B cell (primary cell): ENCODE measurements at regions not wholly inside any gene's neighbourhood (a gene's known extent, or its start where the extent isn't known, plus 50 kb on each side); places are given as distances from the start of the nearest gene placed in this dataset.

Experiments used
- EZH2 ChIP-seq: IDR thresholded peaks from 2 replicates; pipeline ENCODE4 v1.6.1; 2012; ENCODE audit warnings: borderline replicate concordance, low read depth, mild to moderate bottlenecking, moderate library complexity, low read length; ENCODE audit not compliant: insufficient read depth, poor library complexity, severe bottlenecking
- TF ChIP-seq, protein P1 (sequence below): fragments of 200-600 bp; IDR thresholded peaks from one replicate; pipeline ENCODE4 v1.8.0; 2022; ENCODE audit warnings: antibody characterized with exemption, mild to moderate bottlenecking

DNA sequence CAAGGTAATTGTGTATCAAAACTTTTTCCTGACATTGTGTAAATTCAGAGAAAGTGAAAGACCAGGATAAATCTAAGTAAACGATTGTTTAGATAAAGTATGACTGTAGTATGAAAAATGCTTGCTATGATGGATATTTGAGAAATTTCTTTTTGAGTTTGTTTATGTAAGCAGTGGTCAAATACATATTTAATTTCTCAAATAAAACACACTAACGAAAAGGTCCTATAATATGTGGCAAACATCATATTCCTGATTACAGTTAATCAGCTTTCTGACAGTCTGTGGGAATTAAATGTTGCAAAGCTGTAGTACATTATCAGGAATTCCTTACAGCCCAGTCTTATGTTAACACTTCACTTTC, 636.9 kb downstream of the MMUT start:
- TF ChIP-seq EZH2 = no peak
- TF ChIP-seq, protein P1, sequence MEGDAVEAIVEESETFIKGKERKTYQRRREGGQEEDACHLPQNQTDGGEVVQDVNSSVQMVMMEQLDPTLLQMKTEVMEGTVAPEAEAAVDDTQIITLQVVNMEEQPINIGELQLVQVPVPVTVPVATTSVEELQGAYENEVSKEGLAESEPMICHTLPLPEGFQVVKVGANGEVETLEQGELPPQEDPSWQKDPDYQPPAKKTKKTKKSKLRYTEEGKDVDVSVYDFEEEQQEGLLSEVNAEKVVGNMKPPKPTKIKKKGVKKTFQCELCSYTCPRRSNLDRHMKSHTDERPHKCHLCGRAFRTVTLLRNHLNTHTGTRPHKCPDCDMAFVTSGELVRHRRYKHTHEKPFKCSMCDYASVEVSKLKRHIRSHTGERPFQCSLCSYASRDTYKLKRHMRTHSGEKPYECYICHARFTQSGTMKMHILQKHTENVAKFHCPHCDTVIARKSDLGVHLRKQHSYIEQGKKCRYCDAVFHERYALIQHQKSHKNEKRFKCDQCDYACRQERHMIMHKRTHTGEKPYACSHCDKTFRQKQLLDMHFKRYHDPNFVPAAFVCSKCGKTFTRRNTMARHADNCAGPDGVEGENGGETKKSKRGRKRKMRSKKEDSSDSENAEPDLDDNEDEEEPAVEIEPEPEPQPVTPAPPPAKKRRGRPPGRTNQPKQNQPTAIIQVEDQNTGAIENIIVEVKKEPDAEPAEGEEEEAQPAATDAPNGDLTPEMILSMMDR = no peak
